IPS-18c (cell line): ENCODE measurements at regions not wholly inside any gene's neighbourhood (a gene's known extent, or its start where the extent isn't known, plus 50 kb on each side); places are given as distances from the start of the nearest gene placed in this dataset.

ENCODE experiments used
- H3K4me3 ChIP-seq: 2 replicates; pipeline ENCODE4 v1.7.0; 2013; ENCODE audit warnings: low read depth, mild to moderate bottlenecking, low read length, moderate library complexity; ENCODE audit not compliant: insufficient read depth
- H3K9me3 ChIP-seq: one replicate; pipeline ENCODE4 v1.6.1; 2013; ENCODE audit warnings: mild to moderate bottlenecking, low read length, moderate library complexity; ENCODE audit not compliant: control insufficient read depth, insufficient read depth

DNA sequence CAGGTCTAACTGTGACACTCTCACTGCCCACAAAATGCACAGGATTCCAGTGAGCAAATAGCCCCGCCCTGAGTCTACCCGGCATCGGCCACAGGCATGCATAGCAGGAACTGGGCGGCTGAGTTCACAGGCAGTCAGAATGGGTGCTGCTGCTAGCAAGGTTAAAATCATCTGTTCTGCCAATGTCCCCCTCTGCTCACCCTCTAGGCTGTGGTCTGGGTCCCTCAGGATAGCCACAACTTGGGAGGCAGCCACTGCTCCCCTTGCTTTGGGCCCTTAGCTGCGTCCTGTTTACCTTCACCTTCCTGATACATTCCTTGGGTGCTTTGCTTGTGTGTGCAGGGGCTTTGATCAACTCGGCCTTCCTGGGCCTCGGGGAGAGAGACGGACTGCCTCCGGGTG lies 232.9 kb upstream of the RGMA start:
- no peaks in the 10 kb centered on the region for H3K9me3 ChIP-seq
- H3K4me3 ChIP-seq, result no peak overlapping the region

DNA sequence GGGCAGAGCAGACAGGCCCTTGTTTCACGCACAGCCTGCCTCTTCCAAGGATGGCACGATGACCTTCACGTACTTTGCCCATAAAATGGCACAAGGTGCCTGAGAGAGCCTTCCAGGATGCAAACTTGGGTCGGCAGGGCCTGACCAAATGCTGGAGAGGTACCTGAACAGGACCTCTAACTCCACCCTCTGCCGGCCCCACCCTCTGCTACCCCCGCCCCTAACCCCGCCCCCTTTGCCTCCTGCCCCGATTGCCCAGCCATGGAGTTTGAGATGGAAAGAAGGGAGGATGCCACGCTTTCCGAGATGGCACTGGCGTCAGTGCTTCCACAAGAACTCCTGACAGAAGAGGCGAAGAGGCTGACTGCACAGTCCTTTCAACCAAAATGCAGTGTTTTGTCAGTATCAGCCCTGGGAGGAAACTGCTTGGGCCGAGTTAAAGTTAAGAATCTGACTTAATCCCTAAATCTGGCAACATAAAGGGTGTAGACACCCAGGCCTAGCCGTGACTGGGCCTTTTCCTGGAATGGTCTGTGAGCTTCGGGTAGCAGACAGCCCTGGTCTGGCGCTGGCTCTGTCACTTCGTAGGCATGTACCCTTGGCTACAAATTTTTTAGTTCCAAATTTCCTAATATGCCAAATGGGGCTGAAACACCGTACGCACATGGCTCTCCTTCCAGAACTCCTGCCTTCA lies 230.3 kb upstream of the RGMA start:
- no peaks in the 10 kb centered on the region for H3K9me3 ChIP-seq
- H3K4me3 ChIP-seq, result no peak overlapping the region

- H3K4me3 ChIP-seq, result no peak overlapping the region
- no peaks in the 10 kb centered on the region for H3K9me3 ChIP-seq
These were observed 228.8 kb upstream of the RGMA start for GRCh38 chr15:93317772-93318171.

DNA sequence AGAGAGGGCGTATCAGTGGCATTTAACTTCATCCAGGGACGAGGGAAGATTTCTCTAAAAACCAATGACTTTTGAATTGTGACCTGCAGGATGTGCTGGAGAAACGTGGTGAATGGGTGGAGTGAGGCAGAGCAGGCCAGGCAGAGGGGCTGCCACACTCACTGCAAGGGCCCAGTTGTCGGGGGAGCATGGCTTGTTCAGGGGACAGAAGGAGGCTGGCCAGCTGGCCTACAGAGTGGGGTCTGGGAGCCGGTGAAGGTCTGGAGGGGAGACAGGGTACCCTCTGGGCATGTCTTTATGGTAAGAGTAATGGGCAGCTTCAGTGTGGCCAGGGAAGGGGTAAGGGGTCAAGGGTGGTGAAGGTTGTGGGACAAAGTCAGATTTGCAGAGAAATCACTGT lies 225.2 kb upstream of the RGMA start:
- H3K4me3 ChIP-seq, result no peak overlapping the region

GRCh38 chr15:93312891-93313486 lies 224.0 kb upstream of the RGMA start:
- no peaks in the 10 kb centered on the region for H3K9me3 ChIP-seq
- H3K4me3 ChIP-seq, result no peak overlapping the region

More for the DNA sequence above, 225.2 kb upstream of the RGMA start:
- no peaks in the 10 kb centered on the region for H3K9me3 ChIP-seq

DNA sequence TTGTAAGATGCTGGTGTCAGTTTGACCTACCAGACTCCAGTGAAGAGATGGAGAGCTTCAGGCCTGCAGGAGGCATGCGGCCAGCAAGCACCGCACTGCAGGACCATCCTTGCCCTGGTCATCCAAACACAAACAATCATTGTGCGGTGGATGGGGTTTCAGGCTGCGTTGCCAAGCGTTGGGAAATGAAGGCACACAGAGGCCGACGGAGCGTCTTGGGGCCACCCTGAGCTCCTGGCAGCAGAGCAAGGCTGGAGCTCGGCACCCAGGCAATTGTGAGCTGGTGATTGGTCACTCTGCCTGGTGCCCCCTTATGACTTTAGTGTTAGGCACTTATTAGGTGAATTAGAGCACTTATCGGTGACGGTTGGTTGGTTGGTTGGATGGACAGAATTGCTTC lies 222.6 kb upstream of the RGMA start:
- Histone ChIP-seq H3K9me3 (no peaks in the 10 kb centered on the region), H3K4me3 (no peak overlapping the region)

DNA sequence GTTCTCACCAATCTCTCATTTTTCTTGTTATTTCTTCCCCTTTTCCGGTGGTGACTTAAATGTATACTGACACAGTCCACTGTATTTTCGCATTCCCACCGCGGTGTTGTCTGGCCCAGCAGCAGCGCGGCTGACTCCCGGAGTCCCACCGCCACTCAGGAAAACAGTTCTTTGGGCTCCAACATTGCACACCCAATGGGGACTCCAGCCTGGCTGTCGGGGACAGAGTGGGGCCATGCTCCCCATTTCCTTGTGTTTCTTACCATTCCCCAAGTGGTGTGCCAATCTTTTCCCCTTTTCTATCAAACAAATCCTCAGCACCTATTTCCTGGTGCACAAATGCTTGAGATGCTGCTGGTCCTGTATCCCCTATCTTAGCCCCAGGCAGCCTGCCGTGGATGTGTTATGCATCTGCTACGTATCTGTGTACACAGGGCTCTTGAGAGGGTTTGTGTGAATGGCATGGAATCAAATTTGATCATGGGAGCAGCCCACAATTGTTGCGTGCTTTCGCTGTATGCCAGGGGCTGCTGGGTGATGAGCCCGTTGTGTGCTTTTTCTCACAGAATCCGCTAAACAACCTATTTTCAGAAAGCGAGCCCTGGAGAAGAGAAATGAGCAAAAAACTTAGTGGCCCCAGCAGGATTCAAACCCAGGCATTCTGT lies 219.1 kb upstream of the RGMA start:
- Histone ChIP-seq H3K9me3 (no peaks in the 10 kb centered on the region), H3K4me3 (no peak overlapping the region)

GRCh38 chr15:93307513-93307912 lies 218.5 kb upstream of the RGMA start:
- Histone ChIP-seq H3K4me3 (no peak overlapping the region), H3K9me3 (no peaks in the 10 kb centered on the region)

GRCh38 chr15:93305306-93305705 lies 216.3 kb upstream of the RGMA start:
- H3K9me3 ChIP-seq, result no peaks in the 10 kb centered on the region
- H3K4me3 ChIP-seq, result no peak overlapping the region

DNA sequence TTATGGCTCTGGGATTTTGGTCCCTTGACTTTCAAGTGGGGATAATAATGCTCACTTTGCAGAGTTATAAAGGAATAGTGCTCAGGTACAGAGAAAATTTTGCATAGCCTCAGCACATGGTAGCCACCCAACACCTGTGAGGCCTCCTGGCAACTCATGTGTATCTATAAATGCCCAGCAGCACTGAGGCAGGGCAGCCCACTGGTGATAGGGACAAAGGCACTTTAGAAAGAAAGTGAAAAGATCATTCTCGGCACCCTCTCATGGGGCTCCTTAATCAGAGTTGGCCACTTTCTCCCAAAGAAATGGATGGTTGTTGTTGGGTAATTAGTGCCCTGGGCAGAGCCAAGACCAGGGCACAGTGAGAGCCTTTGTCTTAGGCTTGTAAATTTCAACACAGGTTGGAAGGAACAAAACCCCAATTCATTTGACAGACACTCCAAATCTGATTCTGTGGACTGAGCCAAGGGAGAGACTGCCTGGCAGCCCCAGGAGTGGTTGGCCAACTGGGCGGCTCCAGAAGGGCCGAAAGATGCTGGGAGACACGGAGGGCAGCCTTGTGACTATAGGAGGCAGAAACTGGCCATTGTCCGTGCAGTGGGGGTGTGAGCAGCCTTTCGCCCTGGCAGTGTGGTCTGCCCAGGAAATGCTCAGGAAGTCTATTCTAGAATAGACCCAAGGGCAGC lies 213.2 kb upstream of the RGMA start:
- no peak overlapping the region for H3K4me3 ChIP-seq
- no peaks in the 10 kb centered on the region for H3K9me3 ChIP-seq

GRCh38 chr15:93300796-93301195 lies 211.8 kb upstream of the RGMA start:
- Histone ChIP-seq H3K4me3 (no peak overlapping the region), H3K9me3 (no peaks in the 10 kb centered on the region)

DNA sequence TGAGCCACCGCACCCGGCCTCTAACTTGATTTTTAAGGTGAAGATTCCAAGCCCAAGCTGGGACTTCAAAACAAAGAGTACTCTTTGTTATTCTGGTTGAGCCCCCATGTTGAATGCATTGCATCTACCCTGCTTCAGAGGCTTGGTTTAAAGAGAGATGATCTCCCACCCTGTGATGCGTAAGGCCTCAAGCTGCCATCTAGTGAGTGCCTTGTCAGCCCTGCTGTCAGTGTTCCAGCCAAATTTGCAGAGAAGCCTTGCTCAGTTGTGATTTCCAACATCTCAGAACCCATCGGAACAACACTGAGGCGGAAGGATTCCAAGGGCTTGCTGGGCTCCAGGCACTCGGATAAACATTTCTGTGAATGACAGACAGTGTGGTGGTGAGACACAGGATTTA lies 210.7 kb upstream of the RGMA start:
- no peak overlapping the region for H3K4me3 ChIP-seq

DNA sequence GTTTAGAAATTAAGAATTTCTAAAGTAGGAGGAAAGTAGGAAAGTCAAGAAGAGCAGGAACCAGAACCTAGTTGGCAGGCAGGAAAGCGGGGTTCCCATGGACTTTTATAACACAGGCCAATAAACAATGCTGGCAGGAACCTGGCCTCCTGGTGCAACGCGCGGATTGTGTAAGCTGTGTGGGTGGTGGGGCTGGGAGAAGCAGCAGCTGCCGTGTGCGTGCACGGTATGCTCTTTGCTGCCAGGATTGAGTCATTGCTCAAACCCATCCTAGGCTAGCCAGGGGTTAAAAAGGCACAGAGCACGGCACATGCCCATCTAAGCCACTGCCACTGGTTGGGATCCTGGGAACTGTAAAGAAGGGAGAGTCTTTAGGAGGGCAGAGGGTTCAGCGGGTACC lies 209.9 kb upstream of the RGMA start:
- no peak overlapping the region for H3K4me3 ChIP-seq
- no peaks in the 10 kb centered on the region for H3K9me3 ChIP-seq

More for the DNA sequence above, 210.7 kb upstream of the RGMA start:
- H3K9me3 ChIP-seq, result no peaks in the 10 kb centered on the region

GRCh38 chr15:93296759-93297500 lies 207.9 kb upstream of the RGMA start:
- no peaks in the 10 kb centered on the region for H3K9me3 ChIP-seq
- no peak overlapping the region for H3K4me3 ChIP-seq

DNA sequence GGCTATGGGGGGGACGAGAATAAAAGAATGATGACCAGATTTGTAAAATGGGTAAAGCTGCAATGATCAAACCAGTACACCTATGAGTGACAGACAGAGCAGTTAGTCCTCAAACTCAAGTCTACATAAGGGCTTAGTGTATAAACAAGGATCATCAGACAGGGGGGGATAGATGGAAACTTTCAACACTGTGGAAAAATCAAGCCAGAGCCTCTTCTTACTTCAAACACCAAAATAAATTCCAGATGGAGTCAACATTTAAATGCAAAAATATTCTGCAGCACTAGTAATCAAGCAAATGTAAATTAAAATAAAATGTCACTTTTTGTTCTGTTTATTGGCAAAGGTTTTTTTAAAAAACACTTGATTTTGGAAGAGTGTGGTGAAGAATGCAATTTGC lies 205.9 kb upstream of the RGMA start:
- Histone ChIP-seq H3K4me3 (no peak overlapping the region), H3K9me3 (no peaks in the 10 kb centered on the region)

GRCh38 chr15:93294066-93294465 lies 205.1 kb upstream of the RGMA start:
- H3K9me3 ChIP-seq, result no peaks in the 10 kb centered on the region
- H3K4me3 ChIP-seq, result no peak overlapping the region

- Histone ChIP-seq H3K9me3 (no peaks in the 10 kb centered on the region), H3K4me3 (no peak overlapping the region)
These were observed 202.4 kb upstream of the RGMA start for GRCh38 chr15:93291380-93291779.
